ENCODE measurements at regions not wholly inside any gene's neighbourhood (a gene's known extent, or its start where the extent isn't known, plus 50 kb on each side); places are given as distances from the start of the nearest gene placed in this dataset.
A peak's percentile ranks its signal among the peaks of the same experiment; 100 is the strongest.

- no peaks in the 10 kb centered on the region for H3K36me3 ChIP-seq (ENCODE audit: control insufficient read depth in 2 of 3, insufficient read depth in 3 of 3, low read length in 3 of 3)
- intact Hi-C loops (cut with DNase I), result no loop called here
- H3K9me3 ChIP-seq (ENCODE audit: control insufficient read depth in 2 of 3, insufficient read depth in 1 of 3, low read length in 3 of 3), result peaks cover 0 to 6% (median 0%) of the 10 kb centered on the region in 3 donors
- H3K4me1 ChIP-seq (ENCODE audit: control insufficient read depth in 2 of 3, insufficient read depth in 2 of 3, low read depth in 1 of 3, low read length in 3 of 3), result no peaks in the 10 kb centered on the region
- DNase-seq (no peak), FAIRE-seq (no peak)
- H3K27ac ChIP-seq (ENCODE audit: low read depth in 2 of 2, low read length in 2 of 2), result no peak overlapping the region
- no peak for TF ChIP-seq CTCF (IDR thresholded peaks at IDR 0.05; ENCODE audit: borderline replicate concordance, extremely low read depth, insufficient read depth)
- H3K4me3 ChIP-seq (ENCODE audit: low read length in 3 of 3), result no peak overlapping the region
- H3K27me3 ChIP-seq (ENCODE audit: control insufficient read depth, insufficient read depth, low read length), result no peaks in the 10 kb centered on the region
- no peak overlapping the region for H3K9ac ChIP-seq (ENCODE audit: low read length in 3 of 3)
Observed at GRCh38 chr22:44592126-44592823, 94.2 kb upstream of the RTL6 start.

GRCh38 chr22:44591146-44591790, 93.2 kb upstream of the RTL6 start:
- Histone ChIP-seq H3K9me3 (ENCODE audit: control insufficient read depth in 2 of 3, insufficient read depth in 1 of 3, low read length in 3 of 3) (peaks cover 0 to 6% (median 0%) of the 10 kb centered on the region in 3 donors), H3K9ac (ENCODE audit: low read length in 3 of 3) (no peak overlapping the region), H3K4me1 (ENCODE audit: control insufficient read depth in 2 of 3, insufficient read depth in 2 of 3, low read depth in 1 of 3, low read length in 3 of 3) (no peaks in the 10 kb centered on the region), H3K27me3 (ENCODE audit: control insufficient read depth, insufficient read depth, low read length) (no peaks in the 10 kb centered on the region), H3K4me3 (ENCODE audit: low read length in 3 of 3) (no peak overlapping the region), H3K36me3 (ENCODE audit: control insufficient read depth in 2 of 3, insufficient read depth in 3 of 3, low read length in 3 of 3) (no peaks in the 10 kb centered on the region), H3K27ac (ENCODE audit: low read depth in 2 of 2, low read length in 2 of 2) (no peak overlapping the region)
- intact Hi-C loops (cut with DNase I), result no loop called here
- FAIRE-seq (no peak), DNase-seq (peak in 1 of 5 donors; percentile 58)
- no peak for TF ChIP-seq CTCF (IDR thresholded peaks at IDR 0.05; ENCODE audit: borderline replicate concordance, extremely low read depth, insufficient read depth)

GRCh38 chr22:44590291-44590690, 92.3 kb upstream of the RTL6 start:
- Histone ChIP-seq H3K27me3 (ENCODE audit: control insufficient read depth, insufficient read depth, low read length) (no peaks in the 10 kb centered on the region), H3K9ac (ENCODE audit: low read length in 3 of 3) (no peak overlapping the region), H3K36me3 (ENCODE audit: control insufficient read depth in 2 of 3, insufficient read depth in 3 of 3, low read length in 3 of 3) (no peaks in the 10 kb centered on the region), H3K4me3 (ENCODE audit: low read length in 3 of 3) (no peak overlapping the region), H3K9me3 (ENCODE audit: control insufficient read depth in 2 of 3, insufficient read depth in 1 of 3, low read length in 3 of 3) (peaks cover 0 to 6% (median 0%) of the 10 kb centered on the region in 3 donors), H3K27ac (ENCODE audit: low read depth in 2 of 2, low read length in 2 of 2) (no peak overlapping the region), H3K4me1 (ENCODE audit: control insufficient read depth in 2 of 3, insufficient read depth in 2 of 3, low read depth in 1 of 3, low read length in 3 of 3) (no peaks in the 10 kb centered on the region)
- DNase-seq, result peak in 1 of 5 donors; percentile 45
- no peak for FAIRE-seq
- no peak for TF ChIP-seq CTCF (IDR thresholded peaks at IDR 0.05; ENCODE audit: borderline replicate concordance, extremely low read depth, insufficient read depth)
- intact Hi-C loops (cut with DNase I), result no loop called here
